ENCODE measurements at regions not wholly inside any gene's neighbourhood (a gene's known extent, or its start where the extent isn't known, plus 50 kb on each side); places are given as distances from the start of the nearest gene placed in this dataset.

- TF ChIP-seq POLR2A (IDR thresholded peaks at IDR 0.05) = no peak
- TF ChIP-seq, protein P1, sequence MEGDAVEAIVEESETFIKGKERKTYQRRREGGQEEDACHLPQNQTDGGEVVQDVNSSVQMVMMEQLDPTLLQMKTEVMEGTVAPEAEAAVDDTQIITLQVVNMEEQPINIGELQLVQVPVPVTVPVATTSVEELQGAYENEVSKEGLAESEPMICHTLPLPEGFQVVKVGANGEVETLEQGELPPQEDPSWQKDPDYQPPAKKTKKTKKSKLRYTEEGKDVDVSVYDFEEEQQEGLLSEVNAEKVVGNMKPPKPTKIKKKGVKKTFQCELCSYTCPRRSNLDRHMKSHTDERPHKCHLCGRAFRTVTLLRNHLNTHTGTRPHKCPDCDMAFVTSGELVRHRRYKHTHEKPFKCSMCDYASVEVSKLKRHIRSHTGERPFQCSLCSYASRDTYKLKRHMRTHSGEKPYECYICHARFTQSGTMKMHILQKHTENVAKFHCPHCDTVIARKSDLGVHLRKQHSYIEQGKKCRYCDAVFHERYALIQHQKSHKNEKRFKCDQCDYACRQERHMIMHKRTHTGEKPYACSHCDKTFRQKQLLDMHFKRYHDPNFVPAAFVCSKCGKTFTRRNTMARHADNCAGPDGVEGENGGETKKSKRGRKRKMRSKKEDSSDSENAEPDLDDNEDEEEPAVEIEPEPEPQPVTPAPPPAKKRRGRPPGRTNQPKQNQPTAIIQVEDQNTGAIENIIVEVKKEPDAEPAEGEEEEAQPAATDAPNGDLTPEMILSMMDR (IDR thresholded peaks at IDR 0.05 in 8 of 11, conservative IDR thresholded peaks at IDR 0.05 in 3 of 11) = no peak
These were observed 180.0 kb upstream of the CDKN3 start for GRCh38 chr14:54216827-54217226.

All from spleen (tissue), 7 donors.